GM19240 (cell line): ENCODE measurements at regions not wholly inside any gene's neighbourhood (a gene's known extent, or its start where the extent isn't known, plus 50 kb on each side); places are given as distances from the start of the nearest gene placed in this dataset.
"Not testable (repeated sequence)": the region's sequence is repeated elsewhere in the genome, so short reads cannot be mapped to it uniquely, and the experiment has no call there.

Experiments
- DNase-seq: peaks from one replicate; pipeline ENCODE4 v3.0.0; 2011; ENCODE audit warnings: low spot score; ENCODE audit not compliant: insufficient read length

GRCh38 chr10:108980869-108981268, 942.4 kb downstream of the XPNPEP1 start:
- no peak for DNase-seq

GRCh38 chr10:108975459-108976058, 947.8 kb downstream of the XPNPEP1 start:
- no peak for DNase-seq

GRCh38 chr10:108970016-108970415, 953.3 kb downstream of the XPNPEP1 start:
- DNase-seq, result no peak

GRCh38 chr10:108966411-108966810, 956.9 kb downstream of the XPNPEP1 start:
- DNase-seq, result no peak

GRCh38 chr10:108966005-108966404, 957.3 kb downstream of the XPNPEP1 start:
- no peak for DNase-seq

- DNase-seq, result no peak
These were observed 961.1 kb downstream of the XPNPEP1 start for GRCh38 chr10:108962172-108962571.

GRCh38 chr10:108957681-108958080, 965.6 kb downstream of the XPNPEP1 start:
- DNase-seq, result no peak

GRCh38 chr10:108956149-108956548, 967.2 kb downstream of the XPNPEP1 start:
- no peak for DNase-seq

GRCh38 chr10:108920029-108920428, 1003.3 kb downstream of the XPNPEP1 start:
- DNase-seq, result not testable (repeated sequence)

GRCh38 chr10:108913300-108913699, 1010.0 kb downstream of the XPNPEP1 start:
- no peak for DNase-seq

GRCh38 chr10:108911814-108912541, 1011.3 kb downstream of the XPNPEP1 start:
- DNase-seq, result no peak

- DNase-seq, result no peak
These were observed 1015.2 kb downstream of the XPNPEP1 start for GRCh38 chr10:108908096-108908495.

GRCh38 chr10:108905821-108906220, 1017.5 kb downstream of the XPNPEP1 start:
- no peak for DNase-seq

- DNase-seq, result no peak
These were observed 1018.1 kb downstream of the XPNPEP1 start for GRCh38 chr10:108905171-108905570.

- DNase-seq, result no peak
These were observed 1019.0 kb downstream of the XPNPEP1 start for GRCh38 chr10:108904163-108904838.

GRCh38 chr10:108902619-108903285, 1020.6 kb downstream of the XPNPEP1 start:
- no peak for DNase-seq

- no peak for DNase-seq
These were observed 1021.3 kb downstream of the XPNPEP1 start for GRCh38 chr10:108901781-108902618.

GRCh38 chr10:108899670-108900069, 1023.6 kb downstream of the XPNPEP1 start:
- no peak for DNase-seq

- DNase-seq, result no peak
These were observed 1028.7 kb downstream of the XPNPEP1 start for GRCh38 chr10:108894402-108895301.

- no peak for DNase-seq
These were observed 1046.2 kb downstream of the XPNPEP1 start for GRCh38 chr10:108877095-108877561.
